ENCODE measurements at regions not wholly inside any gene's neighbourhood (a gene's known extent, or its start where the extent isn't known, plus 50 kb on each side); places are given as distances from the start of the nearest gene placed in this dataset.
"Not testable (repeated sequence)": the region's sequence is repeated elsewhere in the genome, so short reads cannot be mapped to it uniquely, and the experiment has no call there.

DNA sequence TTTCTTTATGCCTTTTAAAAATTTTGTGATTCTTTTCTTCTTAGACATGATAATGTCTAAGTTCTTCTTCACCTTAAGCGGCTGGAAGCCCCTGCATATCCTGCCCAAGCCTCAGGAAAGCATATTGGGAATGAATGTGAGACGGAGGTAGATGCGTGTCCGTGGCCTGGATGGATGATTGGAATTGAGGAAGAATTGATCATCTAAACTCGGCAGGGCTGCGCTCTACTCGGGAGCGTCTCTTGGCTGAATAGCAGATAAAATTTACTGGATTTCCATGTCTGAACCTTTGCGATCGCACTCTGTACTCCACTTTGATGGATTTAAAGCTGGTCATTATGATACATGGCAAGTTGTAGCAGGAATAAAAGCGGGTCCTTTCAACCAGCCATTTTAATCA lies 406.7 kb upstream of the ONECUT1 start:
- Histone ChIP-seq H3K27ac (replicated peaks in 1 of 4) (no peak overlapping the region), H3K4me3 (peak overlapping the region in 2 of 4 donors; percentile 9 to 13), H3K4me1 (peaks cover 0 to 8% (median 7%) of the 10 kb centered on the region in 4 donors), H3K9me3 (no peaks in the 10 kb centered on the region), H3K36me3 (no peaks in the 10 kb centered on the region), H3K27me3 (peaks cover 0 to 15% (median 0%) of the 10 kb centered on the region in 4 donors)
- TF ChIP-seq POLR2A (IDR thresholded peaks at IDR 0.05; ENCODE audit: low read depth) (no peak), POLR2AphosphoS5 (IDR thresholded peaks at IDR 0.05) (no peak)
- TF ChIP-seq, protein P1, sequence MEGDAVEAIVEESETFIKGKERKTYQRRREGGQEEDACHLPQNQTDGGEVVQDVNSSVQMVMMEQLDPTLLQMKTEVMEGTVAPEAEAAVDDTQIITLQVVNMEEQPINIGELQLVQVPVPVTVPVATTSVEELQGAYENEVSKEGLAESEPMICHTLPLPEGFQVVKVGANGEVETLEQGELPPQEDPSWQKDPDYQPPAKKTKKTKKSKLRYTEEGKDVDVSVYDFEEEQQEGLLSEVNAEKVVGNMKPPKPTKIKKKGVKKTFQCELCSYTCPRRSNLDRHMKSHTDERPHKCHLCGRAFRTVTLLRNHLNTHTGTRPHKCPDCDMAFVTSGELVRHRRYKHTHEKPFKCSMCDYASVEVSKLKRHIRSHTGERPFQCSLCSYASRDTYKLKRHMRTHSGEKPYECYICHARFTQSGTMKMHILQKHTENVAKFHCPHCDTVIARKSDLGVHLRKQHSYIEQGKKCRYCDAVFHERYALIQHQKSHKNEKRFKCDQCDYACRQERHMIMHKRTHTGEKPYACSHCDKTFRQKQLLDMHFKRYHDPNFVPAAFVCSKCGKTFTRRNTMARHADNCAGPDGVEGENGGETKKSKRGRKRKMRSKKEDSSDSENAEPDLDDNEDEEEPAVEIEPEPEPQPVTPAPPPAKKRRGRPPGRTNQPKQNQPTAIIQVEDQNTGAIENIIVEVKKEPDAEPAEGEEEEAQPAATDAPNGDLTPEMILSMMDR (IDR thresholded peaks at IDR 0.05), result no peak
- intact Hi-C loops (cut with DNase I), result loop anchor here (10.0 kb wide), 1 partner anchor 412 kb away; no protein-coding TSS in a partner anchor
- 58% methylated on average over 11 of the region's 11 CpGs for WGBS
- DNase-seq (ENCODE audit: extremely low spot score), result no peak

- Histone ChIP-seq H3K4me3 (no peak overlapping the region), H3K27me3 (peaks cover 0 to 15% (median 0%) of the 10 kb centered on the region in 4 donors), H3K9me3 (no peaks in the 10 kb centered on the region), H3K36me3 (no peaks in the 10 kb centered on the region), H3K4me1 (peaks cover 0 to 8% (median 7%) of the 10 kb centered on the region in 4 donors), H3K27ac (replicated peaks in 1 of 4) (no peak overlapping the region)
- no peak for DNase-seq (ENCODE audit: extremely low spot score)
- intact Hi-C loops (cut with DNase I), result loop anchor here (10.0 kb wide), 1 partner anchor 411 kb away; no protein-coding TSS in a partner anchor
- 55% methylated on average over 5 of the region's 5 CpGs for WGBS
- TF ChIP-seq POLR2AphosphoS5 (IDR thresholded peaks at IDR 0.05) (no peak), EP300 (IDR thresholded peaks at IDR 0.05) (no peak), POLR2A (IDR thresholded peaks at IDR 0.05; ENCODE audit: low read depth) (no peak)
- TF ChIP-seq, protein P1 (IDR thresholded peaks at IDR 0.05), result no peak
These were observed 406.1 kb upstream of the ONECUT1 start for GRCh38 chr15:53196242-53196641.

DNA sequence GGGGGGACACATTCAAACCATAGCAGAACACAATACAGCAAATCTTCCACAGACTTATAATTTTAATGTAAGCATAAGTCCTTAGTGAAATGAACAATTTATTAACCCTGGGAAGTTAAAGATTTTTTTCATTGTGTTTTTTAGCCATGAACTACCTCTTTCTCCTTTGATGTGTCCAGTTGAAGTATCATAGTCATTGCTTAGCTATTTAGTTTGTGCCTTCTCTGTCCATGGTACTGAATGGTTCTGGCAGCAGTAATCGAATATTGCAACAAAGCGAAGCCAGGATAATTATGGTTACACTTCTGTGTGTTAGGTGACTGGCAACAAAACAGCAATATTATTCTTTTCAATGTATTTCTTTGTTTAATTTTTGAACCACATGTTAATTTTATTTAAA lies 403.0 kb upstream of the ONECUT1 start:
- H3K27me3 ChIP-seq, result peaks cover 0 to 14% (median 0%) of the 10 kb centered on the region in 4 donors
- 44% methylated on average over 2 of the region's 2 CpGs for WGBS
- no peaks in the 10 kb centered on the region for H3K36me3 ChIP-seq
- H3K4me1 ChIP-seq, result peaks cover 0 to 8% (median 7%) of the 10 kb centered on the region in 4 donors
- intact Hi-C loops (cut with DNase I), result loop anchor here (10.0 kb wide), 1 partner anchor 408 kb away; no protein-coding TSS in a partner anchor
- no peak for DNase-seq (ENCODE audit: extremely low spot score)
- H3K9me3 ChIP-seq, result no peaks in the 10 kb centered on the region
- no peak for TF ChIP-seq EP300 (IDR thresholded peaks at IDR 0.05)
- no peak for TF ChIP-seq POLR2A (IDR thresholded peaks at IDR 0.05; ENCODE audit: low read depth)
- TF ChIP-seq POLR2AphosphoS5 (IDR thresholded peaks at IDR 0.05), result no peak
- TF ChIP-seq, protein P1 (IDR thresholded peaks at IDR 0.05), result no peak
- no peak overlapping the region for H3K27ac ChIP-seq (replicated peaks in 1 of 4)
- H3K4me3 ChIP-seq, result no peak overlapping the region

DNA sequence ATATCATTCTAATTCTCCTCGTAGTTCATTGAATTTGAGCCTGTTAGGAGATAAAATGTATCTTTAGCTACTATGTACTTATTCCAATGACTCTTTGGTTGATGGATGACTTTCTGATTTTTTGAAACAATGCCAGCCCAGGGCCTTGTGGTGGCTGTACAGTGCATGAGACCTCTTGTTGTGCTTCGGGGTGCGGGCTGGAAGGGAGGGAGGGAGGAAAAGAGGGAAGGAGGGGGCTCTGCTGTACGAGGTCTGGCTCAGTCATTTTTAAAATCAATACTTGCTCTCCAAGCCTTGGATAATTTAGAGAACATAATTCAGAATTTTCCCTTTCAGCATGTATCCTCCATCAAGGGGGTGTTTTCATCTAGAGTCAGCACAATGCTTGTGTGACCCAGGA lies 399.7 kb upstream of the ONECUT1 start:
- intact Hi-C loops (cut with DNase I), result loop anchor here (10.0 kb wide), 1 partner anchor 405 kb away; no protein-coding TSS in a partner anchor
- TF ChIP-seq POLR2A (IDR thresholded peaks at IDR 0.05; ENCODE audit: low read depth) (no peak), EP300 (IDR thresholded peaks at IDR 0.05) (no peak), POLR2AphosphoS5 (IDR thresholded peaks at IDR 0.05) (no peak)
- TF ChIP-seq, protein P1 (IDR thresholded peaks at IDR 0.05), result no peak
- Histone ChIP-seq H3K27me3 (no peaks in the 10 kb centered on the region), H3K4me3 (no peak overlapping the region), H3K4me1 (no peaks in the 10 kb centered on the region), H3K9me3 (no peaks in the 10 kb centered on the region), H3K36me3 (no peaks in the 10 kb centered on the region), H3K27ac (replicated peaks in 1 of 4) (no peak overlapping the region)
- WGBS, result 76% methylated on average over 4 of the region's 4 CpGs
- DNase-seq (ENCODE audit: extremely low spot score), result no peak

DNA sequence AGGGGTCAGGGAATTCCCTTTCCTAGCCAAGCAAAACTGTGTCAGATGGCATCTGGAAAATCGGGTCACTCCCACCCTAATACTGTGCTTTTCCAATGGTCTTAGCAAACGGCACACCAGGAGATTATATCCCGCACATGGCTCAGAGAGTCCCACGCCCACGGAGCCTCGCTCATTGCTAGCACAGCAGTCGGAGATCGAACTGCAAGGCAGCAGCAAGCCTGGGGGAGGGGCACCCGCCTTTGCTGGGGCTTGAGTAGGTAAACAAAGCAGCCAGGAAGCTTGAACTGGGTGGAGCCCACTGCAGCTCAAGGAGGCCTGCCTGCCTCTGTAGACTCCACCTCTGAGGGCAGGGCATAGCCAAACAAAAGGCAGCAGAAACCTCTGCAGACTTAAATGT lies 393.3 kb upstream of the ONECUT1 start:
- H3K27ac ChIP-seq (replicated peaks in 1 of 4); H3K4me3 ChIP-seq; H3K4me1 ChIP-seq; intact Hi-C loops (cut with DNase I); H3K27me3 ChIP-seq; DNase-seq (ENCODE audit: extremely low spot score); H3K36me3 ChIP-seq: not testable (repeated sequence)
- H3K9me3 ChIP-seq, result peaks cover 0 to 13% (median 2%) of the 10 kb centered on the region in 4 donors
- WGBS, result 92% methylated on average over 4 of the region's 9 CpGs

Measured in esophagus muscularis mucosa (tissue), 4 donors.